EH (cell line): ENCODE measurements at regions not wholly inside any gene's neighbourhood (a gene's known extent, or its start where the extent isn't known, plus 50 kb on each side); places are given as distances from the start of the nearest gene placed in this dataset.

Experiments
- DNase-seq: peaks from one replicate; pipeline ENCODE4 v3.0.0-alpha.2; 2015; ENCODE audit warnings: low read depth

DNA sequence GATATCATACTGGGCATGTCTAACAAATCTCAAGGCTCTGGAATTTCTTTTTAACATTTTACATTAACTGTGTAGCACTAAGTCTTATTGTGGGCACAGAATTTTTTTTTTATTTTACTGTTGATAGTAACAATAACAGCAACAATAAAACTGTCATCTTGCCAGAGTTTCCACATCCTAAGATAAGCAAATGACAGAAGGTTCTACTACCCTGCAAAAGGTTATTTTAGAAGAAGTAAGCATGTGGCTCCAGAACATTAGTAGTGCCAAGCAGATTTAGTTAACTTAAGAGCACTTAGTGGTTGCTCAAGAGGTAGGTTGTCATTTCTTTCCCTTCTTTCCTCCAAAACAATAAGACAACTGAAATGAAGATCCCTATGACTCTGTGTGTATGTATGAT lies 743.0 kb upstream of the CBLB start:
- peak; percentile 7 for DNase-seq

DNA sequence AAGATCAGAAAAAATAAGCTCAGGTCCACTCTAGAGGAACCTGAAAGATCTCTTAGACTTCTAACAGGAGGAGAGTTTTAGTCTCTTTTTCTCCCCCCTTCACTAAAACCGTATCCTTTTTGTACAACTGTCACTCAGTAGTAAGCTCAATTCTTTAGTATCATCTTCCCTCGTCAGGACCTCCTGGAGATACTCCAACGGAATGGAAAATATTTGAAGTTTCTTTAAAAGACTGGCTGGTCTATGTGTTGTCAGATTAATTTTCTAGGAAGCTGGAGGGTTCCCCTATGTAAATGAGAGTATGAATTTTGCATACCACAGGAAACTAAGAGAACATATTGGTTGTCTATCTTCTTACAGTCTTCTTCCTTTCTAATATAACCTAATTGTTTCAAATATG lies 747.7 kb upstream of the CBLB start:
- peak; percentile 18 for DNase-seq

- DNase-seq, result peak; percentile 67
These were observed 748.5 kb upstream of the CBLB start for GRCh38 chr3:106617276-106617675.

DNA sequence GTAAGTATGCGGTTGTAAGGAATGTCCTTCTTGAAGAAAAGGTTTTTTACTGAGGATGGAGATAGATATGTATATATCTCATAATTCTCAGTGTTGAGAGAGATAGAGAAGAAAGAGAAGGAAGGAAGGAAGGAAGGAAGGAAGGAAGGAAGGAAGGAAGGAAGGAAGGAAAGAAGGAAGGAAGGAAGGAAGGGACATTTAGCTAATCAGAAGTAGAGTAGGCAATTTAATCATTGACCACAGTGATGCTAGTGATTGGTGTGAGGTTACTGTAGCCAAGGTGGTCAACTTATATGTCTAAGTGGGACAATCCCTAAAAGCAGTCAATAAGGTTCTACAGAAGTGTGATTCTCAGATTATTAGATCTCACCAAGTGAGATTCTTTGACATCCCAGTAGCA lies 751.8 kb upstream of the CBLB start:
- no peak for DNase-seq

DNA sequence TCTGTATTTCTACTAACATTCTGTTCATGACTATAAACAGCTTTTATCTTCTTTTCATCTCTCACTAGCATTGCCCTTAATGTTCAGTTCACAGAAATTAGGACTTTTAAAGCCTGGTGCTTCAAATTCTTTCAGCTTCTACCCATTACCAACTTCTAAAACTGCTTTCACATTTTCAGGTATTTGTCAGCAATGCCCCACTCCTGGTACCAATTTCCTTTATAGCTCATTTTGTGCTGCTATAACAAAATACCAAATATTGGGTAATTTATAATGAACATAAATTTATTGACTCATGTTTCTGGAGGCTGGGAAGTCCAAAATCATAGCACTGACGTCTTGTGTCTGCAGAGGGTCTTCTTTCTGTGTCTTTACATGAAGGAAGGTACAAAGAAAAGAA lies 753.1 kb upstream of the CCDC54 start:
- DNase-seq, result no peak

DNA sequence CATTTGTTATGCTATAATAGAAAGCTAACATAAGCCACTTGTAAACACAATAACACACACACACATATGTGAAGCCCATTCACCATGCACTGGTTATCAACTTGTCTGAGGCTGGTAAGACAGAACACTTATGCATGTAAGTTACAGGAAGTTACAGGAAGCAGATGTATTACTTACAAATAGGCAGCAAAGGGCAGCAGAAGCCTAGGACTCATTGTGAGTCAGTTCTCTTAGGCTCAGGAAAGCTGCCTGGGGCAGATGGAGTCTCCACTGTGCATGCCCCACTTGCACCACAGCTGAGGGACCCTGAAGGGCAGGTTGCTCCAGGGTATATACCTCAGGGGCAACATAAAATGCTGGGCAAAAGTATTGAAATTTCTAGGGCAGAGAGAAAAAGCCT lies 748.8 kb upstream of the CCDC54 start:
- peak; percentile 64 for DNase-seq

DNA sequence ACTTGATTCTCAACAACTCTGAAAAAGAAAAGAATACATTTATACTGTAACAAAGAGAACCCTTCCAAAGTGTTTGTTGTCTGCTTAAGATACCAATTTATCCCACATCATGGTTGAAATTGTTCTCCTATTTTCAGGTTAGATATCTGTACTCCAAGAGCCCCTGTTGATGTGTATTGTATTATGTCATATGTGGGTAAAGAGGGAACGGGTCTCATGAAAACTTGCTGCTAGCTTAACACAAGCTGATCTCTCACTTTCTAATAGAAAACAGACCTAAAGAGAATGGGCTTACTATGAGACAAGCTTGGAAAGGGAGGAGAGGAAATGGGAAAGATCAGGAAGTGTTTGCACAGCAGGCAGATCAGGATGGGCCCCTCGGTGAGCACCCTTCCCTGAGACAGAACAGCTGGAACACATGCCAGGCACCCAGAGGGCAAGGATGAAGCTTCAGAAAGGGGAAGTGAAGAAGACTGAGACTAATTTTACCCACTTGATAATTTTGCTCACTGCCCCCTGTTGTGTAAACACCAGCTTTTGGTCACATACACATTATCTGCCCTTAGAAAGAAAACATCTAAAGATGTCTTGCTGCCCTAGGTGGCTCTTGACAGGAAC lies 747.9 kb upstream of the CCDC54 start:
- no peak for DNase-seq

DNA sequence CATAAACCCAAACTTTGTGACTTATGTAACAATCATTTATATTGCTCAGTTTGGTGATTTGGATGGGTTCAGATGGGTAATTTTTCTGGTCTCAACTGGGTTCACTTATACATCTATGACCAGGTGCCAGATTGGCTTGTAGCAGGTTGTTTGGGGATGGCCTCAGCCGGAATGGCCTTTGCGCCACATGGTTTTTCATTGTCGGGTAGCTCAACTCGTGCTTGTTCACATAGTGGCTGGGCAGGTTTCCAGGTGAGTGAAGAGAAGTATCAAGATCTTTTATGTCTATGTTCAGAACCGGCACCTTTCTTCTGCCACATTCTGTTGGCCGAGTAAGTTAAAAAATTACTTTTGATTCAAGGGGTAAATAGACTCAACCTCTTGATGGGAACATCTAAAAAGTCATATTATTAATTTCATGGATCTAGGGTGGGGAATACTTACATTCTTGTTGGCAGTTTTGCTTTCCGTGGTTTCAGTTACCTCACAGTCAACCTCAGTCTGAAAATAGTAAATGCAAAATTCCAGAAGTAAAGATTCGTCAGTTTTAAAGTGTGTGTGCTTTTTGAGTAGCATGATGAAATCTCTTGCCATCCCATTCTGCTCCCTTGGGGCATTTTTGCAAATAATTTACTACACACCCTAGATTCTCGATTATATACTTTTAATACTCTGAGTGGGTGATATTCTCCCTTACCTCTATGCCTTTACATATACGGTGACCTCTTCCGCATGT lies 745.7 kb upstream of the CCDC54 start:
- no peak for DNase-seq

DNA sequence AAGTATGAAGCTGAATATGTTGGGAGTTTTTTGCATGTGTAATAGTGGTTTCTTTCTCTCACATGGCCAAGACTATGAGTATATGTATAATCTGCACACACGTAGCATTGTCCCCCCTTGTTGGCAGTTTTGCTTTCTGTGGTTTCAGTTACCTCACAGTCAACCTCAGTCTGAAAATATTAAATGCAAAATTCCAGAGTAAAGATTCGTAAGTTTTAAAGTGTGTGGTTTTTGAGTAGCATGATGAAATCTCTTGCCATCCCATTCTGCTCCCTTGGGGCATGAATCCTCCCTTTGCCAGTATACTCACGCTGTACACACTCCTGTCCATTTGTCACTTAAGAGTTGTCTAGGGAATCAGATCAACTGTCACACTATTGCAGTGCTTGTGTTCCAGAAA lies 742.0 kb upstream of the CCDC54 start:
- DNase-seq, result peak; percentile 90

GRCh38 chr3:106635826-106636225 lies 741.4 kb upstream of the CCDC54 start:
- no peak for DNase-seq

- DNase-seq, result no peak
These were observed 736.9 kb upstream of the CCDC54 start for GRCh38 chr3:106640353-106640752.

GRCh38 chr3:106642161-106642560 lies 735.1 kb upstream of the CCDC54 start:
- no peak for DNase-seq

GRCh38 chr3:106643684-106644161 lies 733.5 kb upstream of the CCDC54 start:
- no peak for DNase-seq

DNA sequence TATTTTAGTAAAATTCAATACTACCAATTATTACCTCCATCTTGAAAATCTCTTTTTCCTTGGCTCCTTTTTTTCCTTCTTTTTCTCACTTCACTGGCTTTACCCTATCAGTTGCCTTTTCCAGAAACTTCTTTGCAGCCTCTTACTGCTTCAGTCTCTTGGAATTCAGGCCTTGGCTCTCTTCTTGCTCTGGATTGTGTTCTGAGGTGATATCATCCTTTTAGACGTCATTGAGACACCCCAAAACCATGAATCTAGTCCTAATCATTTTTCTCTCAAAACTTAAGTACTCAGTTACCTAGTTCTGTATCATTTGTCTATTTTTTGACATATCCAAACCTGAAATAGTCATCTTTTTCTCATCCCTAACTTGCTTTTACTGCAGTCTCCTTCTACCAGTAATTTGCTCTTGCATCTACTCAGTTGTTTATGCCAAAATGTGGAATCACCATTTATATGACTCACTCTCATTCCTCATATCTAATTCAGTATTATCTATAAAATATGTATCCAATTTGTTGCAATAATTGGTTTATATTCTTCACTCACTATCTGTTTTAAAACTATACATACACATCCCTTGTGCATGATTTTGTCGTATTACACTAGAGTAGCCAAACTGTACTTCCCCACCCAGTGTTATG lies 703.2 kb upstream of the CCDC54 start:
- DNase-seq, result no peak

DNA sequence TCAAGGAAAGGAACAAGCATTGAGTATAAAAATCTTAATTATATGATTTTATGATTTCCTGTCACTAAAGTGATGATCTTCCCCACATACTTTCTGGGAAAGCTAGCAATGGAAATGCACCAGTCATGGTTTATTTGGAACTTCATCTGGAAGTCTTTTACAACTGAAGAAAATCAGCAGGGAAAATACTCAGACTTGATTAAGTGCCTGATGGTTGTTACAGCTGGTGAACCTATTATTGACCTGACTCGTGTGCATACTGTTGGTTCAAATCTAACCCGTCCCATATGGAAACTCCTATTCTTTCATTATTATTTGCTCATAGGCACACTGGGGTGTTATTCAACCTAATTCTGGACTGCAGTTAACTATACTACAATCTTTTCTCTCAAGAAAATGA lies 701.8 kb upstream of the CCDC54 start:
- DNase-seq, result no peak

DNA sequence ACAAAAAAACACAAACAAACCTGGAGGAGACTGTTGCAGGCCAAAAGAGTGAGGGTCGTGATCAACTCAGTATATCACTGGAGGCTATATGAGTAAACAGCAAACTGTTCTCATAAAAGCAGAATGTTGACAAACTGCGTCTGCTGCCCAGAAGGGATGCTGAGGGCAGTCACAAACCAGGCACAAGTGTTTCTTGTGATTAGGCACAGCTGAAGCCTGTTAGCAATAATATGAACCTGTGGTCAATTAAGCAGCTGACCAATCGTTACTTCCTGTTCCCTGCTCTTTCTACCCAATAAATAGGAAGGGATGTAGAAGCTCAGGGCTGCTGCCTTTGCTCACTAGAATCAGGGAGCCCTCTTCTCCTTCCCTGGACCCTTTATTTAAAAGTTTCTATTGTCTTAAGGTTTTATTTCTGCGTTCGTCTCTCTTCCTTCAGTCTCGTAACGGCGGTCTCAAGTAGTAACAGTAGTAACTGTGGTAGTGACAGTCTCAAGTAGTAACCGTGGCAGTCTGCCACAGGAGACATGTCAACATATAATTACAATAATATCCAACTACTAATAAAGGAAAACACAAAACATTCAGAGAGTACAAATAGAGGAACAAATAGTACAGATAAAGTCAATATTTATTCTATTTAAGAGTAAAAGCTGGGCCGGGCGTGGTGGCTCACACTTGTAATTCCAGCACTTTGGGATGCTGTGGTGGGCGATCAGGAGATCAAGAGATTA lies 698.4 kb upstream of the CCDC54 start:
- DNase-seq, result no peak

DNA sequence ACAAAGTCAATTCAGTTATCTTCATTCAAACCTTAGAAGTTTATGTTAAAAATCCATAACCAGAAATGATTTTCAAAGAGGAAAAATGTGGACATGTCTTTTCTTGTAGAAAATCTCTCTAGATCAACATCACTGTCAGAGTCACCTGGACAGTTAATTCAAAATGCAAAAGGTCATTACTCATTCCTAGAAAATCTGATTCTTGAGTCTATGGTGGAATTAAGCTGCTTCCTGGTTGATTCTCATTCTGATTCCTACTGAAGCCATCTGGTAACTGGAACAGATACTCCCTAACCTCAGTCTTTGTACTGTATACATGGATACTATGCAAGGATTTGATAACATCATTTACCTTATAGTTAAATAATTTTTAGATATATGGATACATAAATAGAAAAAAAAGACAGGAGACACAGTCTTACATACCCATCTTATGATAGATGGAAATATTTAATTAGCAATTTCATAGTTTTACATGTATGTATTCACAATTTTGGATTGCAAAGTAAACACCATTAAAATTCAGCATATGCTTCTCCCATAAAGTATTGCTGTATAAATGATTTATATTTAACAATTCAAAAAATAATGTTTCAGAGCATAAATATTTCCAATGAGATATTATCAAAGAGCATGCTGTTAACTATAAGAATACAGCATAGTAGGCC lies 693.2 kb upstream of the CCDC54 start:
- DNase-seq, result no peak

GRCh38 chr3:106685745-106686144 lies 691.5 kb upstream of the CCDC54 start:
- DNase-seq, result no peak

GRCh38 chr3:106687905-106688304 lies 689.3 kb upstream of the CCDC54 start:
- no peak for DNase-seq

- peak; percentile 88 for DNase-seq
These were observed 688.8 kb upstream of the CCDC54 start for GRCh38 chr3:106688464-106688863.

DNA sequence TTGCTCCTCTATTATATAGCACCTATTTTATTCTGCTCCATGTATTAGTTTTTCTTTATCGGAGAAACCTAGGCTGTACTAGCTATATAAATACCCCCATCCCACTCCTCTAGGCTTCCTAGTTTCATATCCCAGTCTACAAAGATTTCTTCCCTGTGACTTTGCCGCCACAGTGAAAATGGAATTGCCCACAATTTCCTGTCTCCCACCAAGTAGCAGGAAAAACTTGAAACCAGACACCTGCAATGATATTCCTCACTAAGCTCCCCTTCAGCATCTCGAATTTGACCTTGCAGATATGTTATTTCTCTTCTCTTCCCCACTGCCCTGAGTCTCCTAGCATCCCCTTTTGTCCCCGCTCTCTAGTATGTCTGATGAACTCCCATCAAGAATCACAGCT lies 685.8 kb upstream of the CCDC54 start:
- no peak for DNase-seq

DNA sequence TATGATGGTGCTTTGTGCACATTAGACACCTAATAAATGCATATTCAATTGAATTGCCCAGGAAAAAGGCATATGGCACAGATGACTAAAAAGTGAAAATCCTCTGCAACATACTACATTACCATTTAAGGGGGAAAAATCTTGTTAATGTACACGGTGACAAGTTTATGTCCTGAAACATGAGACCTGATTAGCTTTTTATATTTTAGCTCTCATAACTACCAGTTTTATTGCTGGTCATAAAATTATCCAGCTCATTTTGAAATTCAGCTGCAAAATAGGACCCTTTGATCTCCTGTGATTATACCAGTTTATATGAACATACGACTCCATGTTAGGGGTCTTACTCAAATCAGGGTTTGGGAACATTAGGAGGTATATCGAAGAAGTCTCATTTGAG lies 684.6 kb upstream of the CCDC54 start:
- no peak for DNase-seq
